ENCODE measurements at regions not wholly inside any gene's neighbourhood (a gene's known extent, or its start where the extent isn't known, plus 50 kb on each side); places are given as distances from the start of the nearest gene placed in this dataset.

- Histone ChIP-seq H4K20me1 (ENCODE audit: control insufficient read depth, insufficient read depth, insufficient read length) (no peaks in the 10 kb centered on the region), H3K79me1 (ENCODE audit: insufficient read depth, low read depth, low read length, poor library complexity, severe bottlenecking) (no peaks in the 10 kb centered on the region), H3K79me2 (ENCODE audit: insufficient read depth, low read length) (no peaks in the 10 kb centered on the region), H3K9ac (ENCODE audit: extremely low read depth, insufficient read length, low read length) (no peak overlapping the region), H2BK120ac (ENCODE audit: low read depth, low read length, poor library complexity, severe bottlenecking) (no peak overlapping the region), H3K23ac (ENCODE audit: insufficient read length, low read depth, low read length) (no peak overlapping the region), H3K4me2 (ENCODE audit: insufficient read depth, insufficient read length, low read length) (no peak overlapping the region), H3K18ac (ENCODE audit: insufficient read length, low read depth, low read length) (no peak overlapping the region), H3K27ac (ENCODE audit: insufficient read length, low read depth, low read length) (no peak overlapping the region), H3K23me2 (ENCODE audit: insufficient read length, low read depth, low read length, poor library complexity, severe bottlenecking) (no peaks in the 10 kb centered on the region), H4K5ac (ENCODE audit: insufficient read length, low read depth, low read length) (no peak overlapping the region), H3T11ph (ENCODE audit: low read length) (no peak overlapping the region), H3K56ac (ENCODE audit: insufficient read length, low read depth, low read length) (no peak overlapping the region), H2AK5ac (ENCODE audit: insufficient read length, low read length) (no peak overlapping the region), H3K4me1 (ENCODE audit: insufficient read depth, low read length) (no peaks in the 10 kb centered on the region), H2AFZ (ENCODE audit: low read length) (no peak overlapping the region), H3K9me3 (ENCODE audit: control insufficient read depth, low read depth, low read length) (no peaks in the 10 kb centered on the region), H2BK12ac (ENCODE audit: insufficient read length, low read depth, low read length) (no peak overlapping the region), H2BK5ac (ENCODE audit: insufficient read length, low read length) (no peak overlapping the region), H3K4ac (ENCODE audit: low read depth, low read length) (no peak overlapping the region), H3K14ac (ENCODE audit: insufficient read depth, low read length) (no peak overlapping the region), H4K8ac (replicated peaks; ENCODE audit: insufficient read length, low read depth, low read length) (no peak overlapping the region), H3K27me3 (ENCODE audit: insufficient read depth, low read length) (no peaks in the 10 kb centered on the region), H2BK15ac (ENCODE audit: low read depth, low read length) (no peak overlapping the region), H4K91ac (ENCODE audit: insufficient read length, low read depth, low read length) (no peak overlapping the region), H2BK20ac (ENCODE audit: low read depth, low read length, poor library complexity, severe bottlenecking) (no peak overlapping the region)
- Mint-ChIP-seq H3K9me3 (no peaks in the 10 kb centered on the region; a peak in 1 of 5 replicates), H3K27ac (no peak overlapping the region), H3K27me3 (ENCODE audit: low read depth) (no peaks in the 10 kb centered on the region; the same call in 1 of the 2 replicates), H3K4me3 (no peak overlapping the region; a peak in 1 of 5 replicates), H3K4me1 (peaks cover 17 to 33% of the 10 kb centered on the region in 2 experiments), H3K36me3 (ENCODE audit: insufficient read depth in 1 of 3, low read depth in 3 of 3) (no peaks in the 10 kb centered on the region; a peak in 1 of 7 replicates)
- DNase-seq: peak; percentile 68
- no peak for TF ChIP-seq CTCF (conservative IDR thresholded peaks at IDR 0.05)
- no CpG with 5 or more reads among the region's 5 CpGs for WGBS (ENCODE audit: extremely low coverage, insufficient read length, low lambda C conversion rate)
These were observed 381.5 kb downstream of the UQCRFS1 start for GRCh38 chr19:28831462-28831861.
